Ovary (tissue), 7 donors: ENCODE measurements at regions not wholly inside any gene's neighbourhood (a gene's known extent, or its start where the extent isn't known, plus 50 kb on each side); places are given as distances from the start of the nearest gene placed in this dataset.

Experiments used
- DNase-seq, 5 donors: peaks; one replicate each; pipeline ENCODE4 v3.0.0-alpha.2; 2019 to 2020
- H3K27ac ChIP-seq, 2 donors: fragments of 200-600 bp; one replicate each; pipeline versions ENCODE4 v1.5.1 to v1.8.0; 2019 to 2022
- H3K27me3 ChIP-seq: fragments of 200-600 bp; one replicate; pipeline ENCODE4 v1.8.0; 2022
- H3K36me3 ChIP-seq: fragments of 200-600 bp; sonication (generic); one replicate; pipeline ENCODE4 v1.5.1; 2019
- H3K4me1 ChIP-seq: one replicate; pipeline ENCODE4 v1.8.1; 2013; ENCODE audit warnings: mild to moderate bottlenecking, moderate library complexity; ENCODE audit not compliant: insufficient read depth
- H3K4me3 ChIP-seq: fragments of 200-600 bp; sonication (generic); one replicate; pipeline ENCODE4 v1.5.1; 2017
- H3K9me3 ChIP-seq, 2 donors: fragments of 200-600 bp in 1 of 2; sonication (generic) in 1 of 2; one replicate each; pipeline versions ENCODE4 v1.5.1 to v1.8.1; 2013 to 2019; ENCODE audit warnings: mild to moderate bottlenecking in 1 of 2, moderate library complexity in 1 of 2
- EP300 ChIP-seq: sonication (generic); formaldehyde crosslinking; IDR thresholded peaks from one replicate; pipeline ENCODE4 v1.6.1; 2017; ENCODE audit warnings: antibody characterized with exemption
- POLR2A ChIP-seq: fragments of 450-650 bp; IDR thresholded peaks from one replicate; pipeline ENCODE4 v1.6.1; 2017; ENCODE audit warnings: antibody characterized with exemption, mild to moderate bottlenecking, moderate library complexity
- WGBS, 3 donors: extraction: QIAGEN DNeasy Blood & Tissue Kit in 1 of 3; methylation state at CpG; one replicate each; pipeline versions ENCODE4 v1.1.5 to v1.1.7; 2013 to 2017; 5-methylcytosine and 5-hydroxymethylcytosine counted together
- intact Hi-C, 4 donors: fragments of 100-400 bp; cut with DNase I; formaldehyde crosslinking; loops; one replicate each; pipeline versions ENCODE4 v1.11.0 to v1.15.1; 2022 to 2023
- TF ChIP-seq, protein P1 (sequence below), 3 donors: fragments of 450-650 bp in 2 of 3; fragments of 200-600 bp in 1 of 3; IDR thresholded peaks; one replicate each; pipeline versions ENCODE4 v1.5.1 to v1.8.0; 2016 to 2022; ENCODE audit warnings: antibody characterized with exemption in 3 of 3, mild to moderate bottlenecking in 1 of 3
- donor health status: DM: no; HTN: no; CAD: no; lungs with moderate emphysema.
- donor health status: DM: no; HTN: no; CAD: no.
- donor health status: Bipolar disorder and iron deficiency.
- donor health status: DM: no; HTN: no; CAD: no.
- donor health status: DM: yes; HTN: yes; CAD: no.

DNA sequence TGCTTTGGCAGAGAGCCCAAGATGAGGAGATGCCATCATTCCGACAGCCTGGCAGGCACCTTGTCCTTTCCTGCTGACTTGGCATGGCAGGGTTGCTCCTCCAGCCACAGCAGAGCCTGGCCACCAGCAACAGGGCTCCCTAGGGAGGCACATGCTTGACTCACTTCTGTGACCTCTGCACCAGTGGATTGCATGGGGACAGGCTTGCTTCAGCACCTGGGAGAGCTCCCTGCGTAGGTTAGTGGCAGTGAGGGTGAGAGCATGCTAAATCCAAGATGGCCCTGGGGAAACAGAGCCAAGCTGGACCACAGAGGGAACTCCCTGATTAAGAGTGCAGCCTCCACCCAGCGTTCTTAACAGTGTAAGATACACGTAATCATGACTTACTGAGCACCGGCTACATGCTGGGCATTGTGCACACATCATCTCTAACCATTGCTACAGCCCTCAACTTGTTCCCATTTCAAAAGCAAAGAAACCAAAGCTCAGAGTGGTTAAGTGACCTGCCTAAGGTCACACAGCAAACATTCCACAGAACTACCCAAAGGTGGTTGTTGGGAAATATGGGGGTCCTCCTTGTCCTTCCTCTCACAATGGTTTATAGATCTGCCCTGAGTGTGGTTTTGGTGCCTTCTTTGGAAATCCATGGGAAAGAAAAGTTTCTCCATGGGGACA, 116.6 kb upstream of the UQCRFS1 start:
- 61 to 68% (median 65%) methylated on average over 5 of the region's 5 CpGs for WGBS, 3 donors
- intact Hi-C loops = no loop called here

DNA sequence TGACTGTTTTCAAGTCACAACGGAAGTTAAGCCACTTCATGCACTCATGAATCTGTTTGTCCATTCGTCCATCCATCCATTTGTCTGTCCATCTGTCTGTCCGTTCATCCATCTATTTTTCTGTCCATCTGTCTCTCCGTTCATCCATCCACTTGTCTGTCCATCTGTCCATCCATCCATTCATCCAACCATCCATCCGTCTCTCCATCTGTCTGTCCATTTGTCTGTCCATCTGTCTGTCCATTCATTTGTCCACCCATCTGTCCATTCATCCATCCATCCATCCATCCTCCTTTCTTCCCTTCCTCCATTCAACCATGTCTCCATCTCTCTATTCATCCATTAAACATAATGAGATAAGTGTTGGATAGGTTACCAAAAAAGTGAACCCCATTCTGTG, 123.5 kb upstream of the UQCRFS1 start:
- 60 to 72% (median 64%) methylated on average over 5 of the region's 5 CpGs for WGBS, 3 donors
- TF ChIP-seq POLR2A = no peak
- TF ChIP-seq, protein P1, sequence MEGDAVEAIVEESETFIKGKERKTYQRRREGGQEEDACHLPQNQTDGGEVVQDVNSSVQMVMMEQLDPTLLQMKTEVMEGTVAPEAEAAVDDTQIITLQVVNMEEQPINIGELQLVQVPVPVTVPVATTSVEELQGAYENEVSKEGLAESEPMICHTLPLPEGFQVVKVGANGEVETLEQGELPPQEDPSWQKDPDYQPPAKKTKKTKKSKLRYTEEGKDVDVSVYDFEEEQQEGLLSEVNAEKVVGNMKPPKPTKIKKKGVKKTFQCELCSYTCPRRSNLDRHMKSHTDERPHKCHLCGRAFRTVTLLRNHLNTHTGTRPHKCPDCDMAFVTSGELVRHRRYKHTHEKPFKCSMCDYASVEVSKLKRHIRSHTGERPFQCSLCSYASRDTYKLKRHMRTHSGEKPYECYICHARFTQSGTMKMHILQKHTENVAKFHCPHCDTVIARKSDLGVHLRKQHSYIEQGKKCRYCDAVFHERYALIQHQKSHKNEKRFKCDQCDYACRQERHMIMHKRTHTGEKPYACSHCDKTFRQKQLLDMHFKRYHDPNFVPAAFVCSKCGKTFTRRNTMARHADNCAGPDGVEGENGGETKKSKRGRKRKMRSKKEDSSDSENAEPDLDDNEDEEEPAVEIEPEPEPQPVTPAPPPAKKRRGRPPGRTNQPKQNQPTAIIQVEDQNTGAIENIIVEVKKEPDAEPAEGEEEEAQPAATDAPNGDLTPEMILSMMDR (IDR thresholded peaks at IDR 0.05) = no peak
- TF ChIP-seq EP300 = no peak
- Histone ChIP-seq H3K27me3 (no peaks in the 10 kb centered on the region), H3K27ac (no peak overlapping the region), H3K9me3 (no peaks in the 10 kb centered on the region), H3K4me1 (no peaks in the 10 kb centered on the region), H3K4me3 (no peak overlapping the region), H3K36me3 (no peaks in the 10 kb centered on the region)
- no peak for DNase-seq
- intact Hi-C loops = no loop called here

More for the DNA sequence above, 116.6 kb upstream of the UQCRFS1 start:
- Histone ChIP-seq H3K27me3 (no peaks in the 10 kb centered on the region), H3K4me3 (no peak overlapping the region), H3K9me3 (no peaks in the 10 kb centered on the region), H3K36me3 (no peaks in the 10 kb centered on the region), H3K4me1 (no peaks in the 10 kb centered on the region), H3K27ac (no peak overlapping the region)
- TF ChIP-seq, protein P1 (IDR thresholded peaks at IDR 0.05) = no peak
- no peak for TF ChIP-seq EP300
- TF ChIP-seq POLR2A = no peak
- no peak for DNase-seq

DNA sequence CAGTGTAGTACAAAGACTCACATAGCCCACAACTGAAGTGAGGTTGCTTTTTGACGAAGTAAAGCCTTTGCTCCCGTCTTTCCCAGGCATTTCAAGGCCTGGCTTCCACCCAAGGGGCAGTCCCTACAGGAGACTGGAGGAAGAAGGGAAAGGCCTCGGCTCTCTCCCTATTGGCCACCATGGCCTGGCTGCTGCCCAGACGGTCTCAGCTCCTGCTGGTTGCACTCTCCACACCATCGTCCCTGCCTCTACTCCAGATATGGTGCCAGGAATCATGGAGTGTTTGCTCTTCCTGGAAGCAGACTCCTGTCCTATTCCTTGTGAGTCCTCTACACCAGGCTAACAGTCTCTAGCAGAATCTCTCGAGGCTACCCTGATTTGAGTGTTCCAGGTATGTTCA, 124.1 kb upstream of the UQCRFS1 start:
- no peak overlapping the region for H3K27ac ChIP-seq
- no peak overlapping the region for H3K4me3 ChIP-seq
- no peak for TF ChIP-seq POLR2A
- TF ChIP-seq, protein P1 (IDR thresholded peaks at IDR 0.05) = no peak
- no peak for TF ChIP-seq EP300
- no peaks in the 10 kb centered on the region for H3K36me3 ChIP-seq
- no peak for DNase-seq
- H3K4me1 ChIP-seq = no peaks in the 10 kb centered on the region
- WGBS, 3 donors = 40 to 47% (median 43%) methylated on average over 6 of the region's 6 CpGs
- intact Hi-C loops = no loop called here
- no peaks in the 10 kb centered on the region for H3K27me3 ChIP-seq
- no peaks in the 10 kb centered on the region for H3K9me3 ChIP-seq

DNA sequence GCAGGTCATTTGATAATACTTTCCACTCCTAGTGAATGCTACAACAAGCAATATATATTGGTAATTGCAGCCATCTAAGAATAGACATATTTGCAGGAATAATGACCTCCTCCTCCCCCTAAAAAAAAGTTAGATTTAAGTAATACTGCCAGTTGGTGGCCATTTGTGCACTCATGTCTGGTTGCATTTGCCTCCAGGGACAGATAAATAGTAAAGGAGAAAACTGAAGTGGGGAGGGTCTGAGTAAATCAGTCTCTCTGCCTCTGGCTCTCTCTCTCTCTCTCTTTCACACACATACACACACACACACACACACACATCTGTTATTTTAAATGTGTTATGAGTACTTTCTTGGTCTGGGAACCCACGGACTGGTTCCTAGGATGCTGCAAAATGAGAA, 125.5 kb upstream of the UQCRFS1 start:
- WGBS, 3 donors = 43 to 70% (median 54%) methylated on average over 1 of the region's 1 CpG
- DNase-seq = no peak
- H3K4me3 ChIP-seq = no peak overlapping the region
- H3K27ac ChIP-seq = no peak overlapping the region
- no peaks in the 10 kb centered on the region for H3K27me3 ChIP-seq
- intact Hi-C loops = no loop called here
- TF ChIP-seq POLR2A = no peak
- TF ChIP-seq EP300 = no peak
- TF ChIP-seq, protein P1 (IDR thresholded peaks at IDR 0.05) = no peak
- H3K9me3 ChIP-seq = no peaks in the 10 kb centered on the region
- H3K36me3 ChIP-seq = no peaks in the 10 kb centered on the region
- no peaks in the 10 kb centered on the region for H3K4me1 ChIP-seq
